Ovary (tissue), 7 donors: ENCODE measurements at regions not wholly inside any gene's neighbourhood (a gene's known extent, or its start where the extent isn't known, plus 50 kb on each side); places are given as distances from the start of the nearest gene placed in this dataset.

Experiments
- DNase-seq, 5 donors: peaks; one replicate each; pipeline ENCODE4 v3.0.0-alpha.2; 2019 to 2020
- H3K27ac ChIP-seq, 2 donors: fragments of 200-600 bp; one replicate each; pipeline versions ENCODE4 v1.5.1 to v1.8.0; 2019 to 2022
- H3K27me3 ChIP-seq: fragments of 200-600 bp; one replicate; pipeline ENCODE4 v1.8.0; 2022
- H3K36me3 ChIP-seq: fragments of 200-600 bp; sonication (generic); one replicate; pipeline ENCODE4 v1.5.1; 2019
- H3K4me1 ChIP-seq: one replicate; pipeline ENCODE4 v1.8.1; 2013; ENCODE audit warnings: mild to moderate bottlenecking, moderate library complexity; ENCODE audit not compliant: insufficient read depth
- H3K4me3 ChIP-seq: fragments of 200-600 bp; sonication (generic); one replicate; pipeline ENCODE4 v1.5.1; 2017
- H3K9me3 ChIP-seq, 2 donors: fragments of 200-600 bp in 1 of 2; sonication (generic) in 1 of 2; one replicate each; pipeline versions ENCODE4 v1.5.1 to v1.8.1; 2013 to 2019; ENCODE audit warnings: mild to moderate bottlenecking in 1 of 2, moderate library complexity in 1 of 2
- EP300 ChIP-seq: sonication (generic); formaldehyde crosslinking; IDR thresholded peaks from one replicate; pipeline ENCODE4 v1.6.1; 2017; ENCODE audit warnings: antibody characterized with exemption
- POLR2A ChIP-seq: fragments of 450-650 bp; IDR thresholded peaks from one replicate; pipeline ENCODE4 v1.6.1; 2017; ENCODE audit warnings: antibody characterized with exemption, mild to moderate bottlenecking, moderate library complexity
- WGBS, 3 donors: extraction: QIAGEN DNeasy Blood & Tissue Kit in 1 of 3; methylation state at CpG; one replicate each; pipeline versions ENCODE4 v1.1.5 to v1.1.7; 2013 to 2017; 5-methylcytosine and 5-hydroxymethylcytosine counted together
- intact Hi-C, 4 donors: fragments of 100-400 bp; cut with DNase I; formaldehyde crosslinking; loops; one replicate each; pipeline versions ENCODE4 v1.11.0 to v1.15.1; 2022 to 2023
- TF ChIP-seq, protein P1 (sequence below), 3 donors: fragments of 450-650 bp in 2 of 3; fragments of 200-600 bp in 1 of 3; IDR thresholded peaks; one replicate each; pipeline versions ENCODE4 v1.5.1 to v1.8.0; 2016 to 2022; ENCODE audit warnings: antibody characterized with exemption in 3 of 3, mild to moderate bottlenecking in 1 of 3
- donor health status: DM: no; HTN: no; CAD: no; lungs with moderate emphysema.
- donor health status: DM: no; HTN: no; CAD: no.
- donor health status: Bipolar disorder and iron deficiency.
- donor health status: DM: no; HTN: no; CAD: no.
- donor health status: DM: yes; HTN: yes; CAD: no.

DNA sequence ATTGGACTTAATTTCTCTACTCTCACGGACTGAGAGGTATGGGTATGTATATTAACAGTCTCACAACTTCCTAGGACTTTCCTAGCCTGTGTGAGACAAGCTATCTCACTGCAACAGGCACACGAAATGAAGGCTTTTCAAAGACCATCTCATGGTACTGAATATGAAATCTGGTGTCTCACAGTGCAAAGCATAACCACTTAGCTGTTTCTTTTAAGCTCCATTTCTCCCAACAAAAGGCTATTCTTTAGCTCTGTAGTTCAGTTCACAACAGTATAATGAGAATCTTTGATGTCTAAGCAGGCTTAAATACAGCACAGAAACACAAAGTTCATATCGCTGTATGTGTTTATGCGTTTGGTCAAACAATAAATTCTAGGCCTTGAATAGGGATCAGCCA lies 116.2 kb upstream of the PCDH18 start:
- no peaks in the 10 kb centered on the region for H3K36me3 ChIP-seq
- no peaks in the 10 kb centered on the region for H3K9me3 ChIP-seq
- no peak overlapping the region for H3K27ac ChIP-seq
- H3K4me1 ChIP-seq, result no peaks in the 10 kb centered on the region
- 86 to 95% (median 93%) methylated on average over 4 of the region's 4 CpGs for WGBS, 3 donors
- H3K27me3 ChIP-seq, result no peaks in the 10 kb centered on the region
- DNase-seq, result no peak
- H3K4me3 ChIP-seq, result no peak overlapping the region
- intact Hi-C loops, result no loop called here
- TF ChIP-seq POLR2A, result no peak
- TF ChIP-seq, protein P1, sequence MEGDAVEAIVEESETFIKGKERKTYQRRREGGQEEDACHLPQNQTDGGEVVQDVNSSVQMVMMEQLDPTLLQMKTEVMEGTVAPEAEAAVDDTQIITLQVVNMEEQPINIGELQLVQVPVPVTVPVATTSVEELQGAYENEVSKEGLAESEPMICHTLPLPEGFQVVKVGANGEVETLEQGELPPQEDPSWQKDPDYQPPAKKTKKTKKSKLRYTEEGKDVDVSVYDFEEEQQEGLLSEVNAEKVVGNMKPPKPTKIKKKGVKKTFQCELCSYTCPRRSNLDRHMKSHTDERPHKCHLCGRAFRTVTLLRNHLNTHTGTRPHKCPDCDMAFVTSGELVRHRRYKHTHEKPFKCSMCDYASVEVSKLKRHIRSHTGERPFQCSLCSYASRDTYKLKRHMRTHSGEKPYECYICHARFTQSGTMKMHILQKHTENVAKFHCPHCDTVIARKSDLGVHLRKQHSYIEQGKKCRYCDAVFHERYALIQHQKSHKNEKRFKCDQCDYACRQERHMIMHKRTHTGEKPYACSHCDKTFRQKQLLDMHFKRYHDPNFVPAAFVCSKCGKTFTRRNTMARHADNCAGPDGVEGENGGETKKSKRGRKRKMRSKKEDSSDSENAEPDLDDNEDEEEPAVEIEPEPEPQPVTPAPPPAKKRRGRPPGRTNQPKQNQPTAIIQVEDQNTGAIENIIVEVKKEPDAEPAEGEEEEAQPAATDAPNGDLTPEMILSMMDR (IDR thresholded peaks at IDR 0.05), result no peak
- no peak for TF ChIP-seq EP300

GRCh38 chr4:137647375-137647774 lies 115.1 kb upstream of the PCDH18 start:
- 95 to 97% (median 95%) methylated on average over 1 of the region's 1 CpG for WGBS, 3 donors
- Histone ChIP-seq H3K9me3 (no peaks in the 10 kb centered on the region), H3K27ac (no peak overlapping the region), H3K4me3 (no peak overlapping the region), H3K36me3 (no peaks in the 10 kb centered on the region), H3K4me1 (no peaks in the 10 kb centered on the region), H3K27me3 (no peaks in the 10 kb centered on the region)
- TF ChIP-seq POLR2A (no peak), EP300 (no peak)
- TF ChIP-seq, protein P1 (IDR thresholded peaks at IDR 0.05), result no peak
- DNase-seq, result no peak
- intact Hi-C loops, result no loop called here

GRCh38 chr4:137644201-137644600 lies 111.9 kb upstream of the PCDH18 start:
- Histone ChIP-seq H3K27ac (no peak overlapping the region), H3K27me3 (peaks cover 4% of the 10 kb centered on the region), H3K4me3 (no peak overlapping the region), H3K4me1 (no peaks in the 10 kb centered on the region), H3K36me3 (no peaks in the 10 kb centered on the region), H3K9me3 (no peaks in the 10 kb centered on the region)
- TF ChIP-seq EP300, result no peak
- TF ChIP-seq, protein P1 (IDR thresholded peaks at IDR 0.05), result no peak
- TF ChIP-seq POLR2A, result no peak
- intact Hi-C loops, result no loop called here
- 31 to 69% (median 52%) methylated on average over 1 of the region's 1 CpG for WGBS, 3 donors
- no peak for DNase-seq

DNA sequence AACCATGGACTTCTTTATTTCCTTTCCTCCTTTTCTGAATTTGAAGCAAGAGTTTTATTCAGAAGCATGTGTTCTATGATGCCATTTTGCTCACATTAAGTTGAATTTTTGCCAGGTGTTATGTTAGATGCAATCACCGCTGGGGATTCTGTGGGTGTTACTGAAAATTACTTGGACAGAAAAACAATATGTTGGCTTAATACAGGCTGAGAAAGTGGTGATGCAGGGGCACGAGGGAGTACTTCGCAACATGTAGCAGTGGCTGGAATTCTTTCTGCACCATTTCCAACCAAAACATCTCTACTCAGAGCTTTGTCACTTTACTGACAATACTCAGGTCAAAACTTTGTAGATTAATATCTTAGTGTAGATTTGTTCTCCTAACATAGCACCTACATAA lies 109.2 kb upstream of the PCDH18 start:
- H3K4me1 ChIP-seq, result no peaks in the 10 kb centered on the region
- peaks cover 4% of the 10 kb centered on the region for H3K27me3 ChIP-seq
- intact Hi-C loops, result no loop called here
- DNase-seq, result no peak
- no peaks in the 10 kb centered on the region for H3K36me3 ChIP-seq
- H3K9me3 ChIP-seq, result no peaks in the 10 kb centered on the region
- no peak overlapping the region for H3K4me3 ChIP-seq
- TF ChIP-seq, protein P1 (IDR thresholded peaks at IDR 0.05), result no peak
- TF ChIP-seq EP300 (no peak), POLR2A (no peak)
- WGBS, 3 donors, result 67 to 79% (median 72%) methylated on average over 3 of the region's 3 CpGs
- H3K27ac ChIP-seq, result no peak overlapping the region

DNA sequence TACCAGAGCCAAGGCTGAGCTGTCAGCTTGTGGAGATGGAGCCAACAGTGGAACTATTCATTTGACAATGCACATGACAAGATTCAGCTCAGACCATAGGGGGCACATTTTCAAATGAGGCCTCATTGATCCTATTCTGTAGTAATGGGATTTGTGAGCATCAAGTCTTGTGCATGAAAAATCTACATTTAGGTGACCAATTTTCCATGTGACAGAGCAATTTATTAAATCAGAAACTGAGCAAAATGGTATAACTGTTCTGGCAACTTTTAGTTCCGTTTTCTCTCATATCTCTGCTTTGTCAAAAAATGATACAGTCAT lies 108.5 kb upstream of the PCDH18 start:
- H3K27me3 ChIP-seq, result peaks cover 4% of the 10 kb centered on the region
- intact Hi-C loops, result no loop called here
- H3K4me1 ChIP-seq, result no peaks in the 10 kb centered on the region
- no peak for DNase-seq
- 87 to 95% (median 93%) methylated on average over 1 of the region's 1 CpG for WGBS, 3 donors
- TF ChIP-seq, protein P1 (IDR thresholded peaks at IDR 0.05), result no peak
- no peak for TF ChIP-seq POLR2A
- no peaks in the 10 kb centered on the region for H3K9me3 ChIP-seq
- no peak overlapping the region for H3K4me3 ChIP-seq
- no peaks in the 10 kb centered on the region for H3K36me3 ChIP-seq
- H3K27ac ChIP-seq, result no peak overlapping the region
